Breast epithelium (tissue), 3 donors: ENCODE measurements at regions not wholly inside any gene's neighbourhood (a gene's known extent, or its start where the extent isn't known, plus 50 kb on each side); places are given as distances from the start of the nearest gene placed in this dataset.

Experiments used
- POLR2AphosphoS5 ChIP-seq, 3 donors: sonication (generic); formaldehyde crosslinking; IDR thresholded peaks; one replicate each; pipeline ENCODE4 v1.6.1; 2017; ENCODE audit warnings: antibody characterized with exemption in 3 of 3
- TF ChIP-seq, protein P1 (sequence below), 3 donors: fragments of 450-650 bp; IDR thresholded peaks; one replicate each; pipeline ENCODE4 v1.5.1; 2016 to 2017; ENCODE audit warnings: antibody characterized with exemption in 3 of 3, mild to moderate bottlenecking in 3 of 3, moderate library complexity in 3 of 3

DNA sequence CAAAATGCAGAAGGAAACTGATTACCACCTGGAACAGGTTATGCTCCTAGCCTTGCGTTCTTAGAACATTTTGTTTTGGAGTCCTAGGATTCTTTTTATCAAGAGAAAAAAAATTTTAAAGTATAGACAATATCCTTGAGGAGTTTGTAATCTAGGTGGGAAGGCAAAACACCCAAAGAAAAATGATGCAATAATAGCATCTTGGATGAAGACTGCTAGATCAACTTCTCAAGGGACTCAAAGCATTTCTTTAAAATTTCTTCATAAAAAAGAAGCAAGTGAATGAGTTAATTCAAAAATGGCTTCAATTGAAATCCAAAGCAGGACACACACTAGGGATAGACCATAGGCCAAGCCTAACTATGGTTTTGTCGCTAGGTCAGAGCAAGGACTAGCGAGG lies 515.8 kb upstream of the ZFHX3 start:
- TF ChIP-seq, protein P1, sequence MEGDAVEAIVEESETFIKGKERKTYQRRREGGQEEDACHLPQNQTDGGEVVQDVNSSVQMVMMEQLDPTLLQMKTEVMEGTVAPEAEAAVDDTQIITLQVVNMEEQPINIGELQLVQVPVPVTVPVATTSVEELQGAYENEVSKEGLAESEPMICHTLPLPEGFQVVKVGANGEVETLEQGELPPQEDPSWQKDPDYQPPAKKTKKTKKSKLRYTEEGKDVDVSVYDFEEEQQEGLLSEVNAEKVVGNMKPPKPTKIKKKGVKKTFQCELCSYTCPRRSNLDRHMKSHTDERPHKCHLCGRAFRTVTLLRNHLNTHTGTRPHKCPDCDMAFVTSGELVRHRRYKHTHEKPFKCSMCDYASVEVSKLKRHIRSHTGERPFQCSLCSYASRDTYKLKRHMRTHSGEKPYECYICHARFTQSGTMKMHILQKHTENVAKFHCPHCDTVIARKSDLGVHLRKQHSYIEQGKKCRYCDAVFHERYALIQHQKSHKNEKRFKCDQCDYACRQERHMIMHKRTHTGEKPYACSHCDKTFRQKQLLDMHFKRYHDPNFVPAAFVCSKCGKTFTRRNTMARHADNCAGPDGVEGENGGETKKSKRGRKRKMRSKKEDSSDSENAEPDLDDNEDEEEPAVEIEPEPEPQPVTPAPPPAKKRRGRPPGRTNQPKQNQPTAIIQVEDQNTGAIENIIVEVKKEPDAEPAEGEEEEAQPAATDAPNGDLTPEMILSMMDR (IDR thresholded peaks at IDR 0.05) = no peak
- no peak for TF ChIP-seq POLR2AphosphoS5 (IDR thresholded peaks at IDR 0.05)
